HG02973 (cell line): ENCODE measurements at regions not wholly inside any gene's neighbourhood (a gene's known extent, or its start where the extent isn't known, plus 50 kb on each side); places are given as distances from the start of the nearest gene placed in this dataset.
"Not testable (repeated sequence)": the region's sequence is repeated elsewhere in the genome, so short reads cannot be mapped to it uniquely, and the experiment has no call there.

Experiments used
- ATAC-seq: cut with Tn5 transposase; IDR thresholded peaks from one replicate; pipeline ENCODE4 v1.9.1; 2021; ENCODE audit warnings: moderate library complexity; ENCODE audit not compliant: unreplicated experiment

- ATAC-seq = not testable (repeated sequence)
Measured at GRCh38 chr7:103244865-103245264, 52.4 kb upstream of the PMPCB start.

- ATAC-seq = no peak
Measured at GRCh38 chr7:103240806-103241205, 56.4 kb upstream of the PMPCB start.

GRCh38 chr7:103235824-103236223 lies 61.4 kb upstream of the PMPCB start:
- not testable (repeated sequence) for ATAC-seq

- ATAC-seq = not testable (repeated sequence)
Measured at GRCh38 chr7:103234877-103235276, 62.4 kb upstream of the PMPCB start.

DNA sequence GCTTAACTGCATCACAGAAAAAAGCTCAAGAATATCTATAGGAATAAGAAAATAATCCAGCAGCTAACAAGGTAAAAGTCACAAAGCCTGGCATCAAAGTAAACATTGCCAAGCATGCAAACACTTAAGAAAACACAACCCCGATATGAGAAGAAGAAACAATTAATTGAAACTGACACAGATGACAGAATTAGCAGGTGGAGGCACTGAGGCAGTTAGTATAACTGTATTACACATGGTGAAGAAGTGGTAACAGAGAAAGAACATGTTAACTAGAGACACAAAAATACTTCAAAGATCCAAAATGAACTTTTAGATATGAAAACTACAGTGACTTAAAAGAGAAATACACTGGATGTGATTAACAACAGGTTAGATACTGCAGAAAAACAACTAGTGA lies 69.4 kb upstream of the PMPCB start:
- ATAC-seq = peak; percentile 50

DNA sequence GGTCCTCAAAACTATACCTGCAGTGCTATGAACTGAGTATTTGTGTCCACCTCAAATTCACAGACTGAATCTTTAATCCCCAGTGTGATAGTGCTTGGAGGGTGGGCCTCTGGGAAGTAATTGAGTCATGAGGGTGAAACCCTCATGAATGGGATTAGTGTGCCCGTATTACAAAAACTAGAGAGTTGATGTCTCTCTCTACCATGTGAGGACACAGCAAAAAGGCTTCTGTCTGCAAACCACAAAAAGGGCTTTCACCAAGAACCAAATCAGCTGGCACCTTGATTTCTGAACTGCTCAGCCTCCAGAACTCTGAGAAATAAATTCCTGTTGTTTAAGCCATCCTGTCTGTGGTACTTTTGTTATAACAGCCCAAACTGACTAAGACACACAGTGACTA lies 71.4 kb upstream of the PMPCB start:
- not testable (repeated sequence) for ATAC-seq

GRCh38 chr7:103223065-103223464 lies 74.2 kb upstream of the NAPEPLD start:
- not testable (repeated sequence) for ATAC-seq

GRCh38 chr7:103211049-103211448 lies 62.1 kb upstream of the NAPEPLD start:
- ATAC-seq = not testable (repeated sequence)

DNA sequence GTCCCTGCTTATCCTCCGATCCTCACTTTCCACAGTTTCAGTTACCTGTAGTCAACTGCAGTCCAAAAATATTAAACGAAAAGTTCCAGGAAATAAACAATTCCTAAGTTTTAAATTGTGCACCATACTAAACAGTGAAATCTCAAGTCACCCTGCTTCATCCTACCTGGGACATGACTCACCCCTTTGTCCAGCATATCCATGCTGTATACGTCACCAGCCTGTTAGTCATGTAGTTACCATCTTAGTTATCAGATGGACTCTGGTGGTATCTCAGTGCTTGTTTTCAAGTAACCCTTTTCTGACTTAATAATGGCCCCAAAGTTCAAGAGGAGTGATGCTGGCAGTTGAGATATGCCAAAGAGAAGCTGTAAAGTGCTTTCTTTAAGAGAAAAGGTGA lies 50.3 kb upstream of the NAPEPLD start:
- ATAC-seq = not testable (repeated sequence)
